Adrenal gland (tissue), 9 donors: ENCODE measurements at regions not wholly inside any gene's neighbourhood (a gene's known extent, or its start where the extent isn't known, plus 50 kb on each side); places are given as distances from the start of the nearest gene placed in this dataset.

Experiments
- DNase-seq, 7 donors: peaks; one replicate each; pipeline ENCODE4 v3.0.0-alpha.2; 2019 to 2020
- H3K27ac ChIP-seq, 5 donors: fragments of 200-600 bp; sonication (generic) in 4 of 5; 1 replicate in 3 of 5; 2 replicates in 2 of 5; pipeline versions ENCODE4 v1.5.1 to v1.8.0; 2016 to 2020; ENCODE audit warnings: mild to moderate bottlenecking in 1 of 5
- H3K27me3 ChIP-seq: fragments of 200-600 bp; 2 replicates; pipeline ENCODE4 v1.8.0; 2021
- H3K36me3 ChIP-seq, 2 donors: fragments of 200-600 bp; replicated peaks in 1 of 2; 1 replicate in 1 of 2; 2 replicates in 1 of 2; pipeline versions ENCODE4 v1.5.1 to v1.8.0; 2018 to 2022
- H3K4me1 ChIP-seq, 2 donors: fragments of 200-600 bp; replicated peaks in 1 of 2; 1 replicate in 1 of 2; 2 replicates in 1 of 2; pipeline versions ENCODE4 v1.5.1 to v1.8.0; 2018 to 2021
- H3K4me3 ChIP-seq, 4 donors: fragments of 200-600 bp; sonication (generic) in 3 of 4; one replicate each; pipeline ENCODE4 v1.5.1; 2016 to 2018
- H3K9me3 ChIP-seq, 3 donors: fragments of 200-600 bp; sonication (generic) in 1 of 3; replicated peaks in 1 of 3; 1 replicate in 2 of 3; 2 replicates in 1 of 3; pipeline versions ENCODE4 v1.5.1 to v1.8.0; 2016 to 2021
- CTCF ChIP-seq, 6 experiments: fragments of 450-650 bp in 4 of 6; fragments of 200-600 bp in 2 of 6; sonication (generic) in 1 of 6; IDR thresholded peaks; 1 replicate in 5 of 6; 2 replicates in 1 of 6; pipeline versions ENCODE4 v1.5.1 to v1.8.0; 2016 to 2021; ENCODE audit warnings: antibody characterized with exemption in 6 of 6, mild to moderate bottlenecking in 2 of 6, moderate library complexity in 1 of 6
- POLR2A ChIP-seq, 2 donors: fragments of 450-650 bp; IDR thresholded peaks; one replicate each; pipeline ENCODE4 v1.6.1; 2017; ENCODE audit warnings: antibody characterized with exemption in 2 of 2, mild to moderate bottlenecking in 2 of 2, moderate library complexity in 1 of 2
- WGBS, 4 donors: extraction: QIAGEN DNeasy Blood & Tissue Kit in 2 of 4; methylation state at CpG; one replicate each; pipeline versions ENCODE4 v1.1.5 to v1.1.7; 2013 to 2017; 5-methylcytosine and 5-hydroxymethylcytosine counted together
- intact Hi-C, 2 donors: fragments of 100-400 bp; cut with DNase I; formaldehyde crosslinking; loops; one replicate each; pipeline versions ENCODE4 v1.14.1 to v1.15.0; 2022 to 2023
- donor health status: healthy with polysubstance abuse.
- donor health status: Bipolar disorder and iron deficiency.
- donor health status: DM: yes; HTN: yes; CAD: no.
- donor health status: DM: no; HTN: no; CAD: no.
- donor health status: DM: no; HTN: no; CAD: no.

- H3K9me3 ChIP-seq = no peaks in the 10 kb centered on the region
- TF ChIP-seq POLR2A (IDR thresholded peaks at IDR 0.05) (no peak), CTCF (IDR thresholded peaks at IDR 0.05) (no peak)
- no peak overlapping the region for H3K27ac ChIP-seq
- no peaks in the 10 kb centered on the region for H3K27me3 ChIP-seq
- no peaks in the 10 kb centered on the region for H3K36me3 ChIP-seq
- H3K4me1 ChIP-seq = no peaks in the 10 kb centered on the region
- intact Hi-C loops = no loop called here
- DNase-seq = no peak
- H3K4me3 ChIP-seq = no peak overlapping the region
- WGBS, 4 donors = 38 to 44% methylated on average over 2 of the region's 2 CpGs; no CpG with 5 or more reads in 2 of the 4 donors
Observed at GRCh38 chrY:8794561-8794960, 542.7 kb upstream of the TSPY4 start.

GRCh38 chrY:8804317-8804716, 532.9 kb upstream of the TSPY4 start:
- intact Hi-C loops = no loop called here
- whole genome bisulfite sequencing, 4 donors = 80% methylated on average over 1 to 3 of the region's 3 CpGs; no CpG with 5 or more reads in 2 of the 4 donors
- no peak for DNase-seq
- Histone ChIP-seq H3K4me1 (no peaks in the 10 kb centered on the region), H3K27me3 (no peaks in the 10 kb centered on the region), H3K4me3 (no peak overlapping the region), H3K36me3 (no peaks in the 10 kb centered on the region), H3K9me3 (no peaks in the 10 kb centered on the region), H3K27ac (no peak overlapping the region)
- no peak for TF ChIP-seq POLR2A (IDR thresholded peaks at IDR 0.05)
- TF ChIP-seq CTCF (IDR thresholded peaks at IDR 0.05) = no peak

GRCh38 chrY:8807648-8808408, 529.4 kb upstream of the TSPY4 start:
- WGBS, 4 donors = 78 to 82% methylated on average over 4 to 5 of the region's 5 CpGs; no CpG with 5 or more reads in 2 of the 4 donors
- Histone ChIP-seq H3K4me3 (no peak overlapping the region), H3K27me3 (no peaks in the 10 kb centered on the region), H3K36me3 (no peaks in the 10 kb centered on the region), H3K4me1 (no peaks in the 10 kb centered on the region), H3K27ac (no peak overlapping the region), H3K9me3 (no peaks in the 10 kb centered on the region)
- DNase-seq = peak in 1 of 7 donors; percentile 2
- intact Hi-C loops = no loop called here
- TF ChIP-seq POLR2A (IDR thresholded peaks at IDR 0.05) (no peak), CTCF (IDR thresholded peaks at IDR 0.05) (peak in 2 of 6 experiments; percentile 20 to 36)

- no peak overlapping the region for H3K27ac ChIP-seq
- H3K4me3 ChIP-seq = no peak overlapping the region
- no peaks in the 10 kb centered on the region for H3K4me1 ChIP-seq
- H3K9me3 ChIP-seq = no peaks in the 10 kb centered on the region
- H3K36me3 ChIP-seq = no peaks in the 10 kb centered on the region
- TF ChIP-seq POLR2A (IDR thresholded peaks at IDR 0.05) (no peak), CTCF (IDR thresholded peaks at IDR 0.05) (peak in 1 of 6 experiments; percentile 31)
- intact Hi-C loops = no loop called here
- WGBS, 4 donors = 20 to 23% methylated on average over 2 to 3 of the region's 3 CpGs; no CpG with 5 or more reads in 2 of the 4 donors
- no peaks in the 10 kb centered on the region for H3K27me3 ChIP-seq
- no peak for DNase-seq
Observed at GRCh38 chrY:8808611-8809010, 528.7 kb upstream of the TSPY4 start.
